HG03469 (cell line): ENCODE measurements at regions not wholly inside any gene's neighbourhood (a gene's known extent, or its start where the extent isn't known, plus 50 kb on each side); places are given as distances from the start of the nearest gene placed in this dataset.

Source experiments
- ATAC-seq: cut with Tn5 transposase; IDR thresholded peaks from one replicate; pipeline ENCODE4 v1.9.1; 2021; ENCODE audit warnings: mild to moderate bottlenecking, moderate library complexity, moderate number of reproducible peaks; ENCODE audit not compliant: unreplicated experiment

DNA sequence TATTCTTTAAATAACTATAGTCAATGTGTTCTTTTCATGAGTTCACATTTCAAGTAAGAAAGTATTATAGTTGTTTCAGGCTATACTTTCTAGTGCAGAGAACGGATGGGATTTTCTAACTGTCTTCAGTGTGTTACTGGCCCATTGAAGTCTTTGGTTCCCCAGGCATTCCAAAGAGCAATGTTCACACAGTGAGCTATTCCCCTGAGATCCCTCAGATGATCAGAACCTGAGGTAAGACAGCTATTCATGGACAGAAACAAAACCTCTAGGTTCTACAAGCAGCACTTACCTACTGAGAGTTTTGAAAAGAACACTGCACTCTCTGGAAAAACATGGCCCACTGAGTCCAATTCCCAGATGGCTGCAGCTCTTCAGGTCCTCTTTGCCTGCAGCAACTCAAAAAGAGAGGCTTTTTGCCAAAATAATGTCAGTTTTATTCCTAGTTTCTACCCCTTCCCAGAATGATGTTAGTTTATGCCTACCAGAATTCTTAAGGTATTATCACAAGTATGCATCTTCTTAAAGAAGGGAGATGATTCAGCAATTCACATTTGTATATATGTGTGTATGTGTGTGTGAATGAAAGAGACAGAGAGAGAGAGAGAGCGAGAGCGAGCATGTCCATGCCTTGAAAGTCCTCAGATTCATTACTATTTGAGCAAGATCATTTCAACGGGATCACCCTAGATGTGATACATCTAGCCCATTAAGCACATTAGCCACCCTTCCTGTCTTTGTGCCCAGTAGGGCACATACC lies 146.1 kb downstream of the PDHA2 start:
- no peak for ATAC-seq

DNA sequence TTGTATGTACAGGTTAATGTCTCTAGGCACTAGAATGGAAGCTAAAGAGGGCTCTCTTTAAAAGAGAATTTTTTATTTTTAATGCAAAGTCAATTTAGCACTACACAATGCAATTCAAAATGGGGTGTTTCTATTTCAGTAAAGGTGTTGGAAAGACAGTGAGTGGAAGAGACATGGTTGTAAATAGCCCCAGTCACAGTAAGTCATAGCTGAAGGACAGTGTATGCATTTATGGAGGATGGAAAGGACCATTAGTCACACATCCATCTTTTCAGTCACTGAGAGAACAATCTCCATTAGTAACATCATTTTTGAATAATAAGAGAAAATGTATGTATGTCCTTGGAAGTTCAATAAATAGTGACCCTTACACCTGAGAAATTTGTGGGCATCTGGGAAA lies 148.0 kb downstream of the PDHA2 start:
- no peak for ATAC-seq

DNA sequence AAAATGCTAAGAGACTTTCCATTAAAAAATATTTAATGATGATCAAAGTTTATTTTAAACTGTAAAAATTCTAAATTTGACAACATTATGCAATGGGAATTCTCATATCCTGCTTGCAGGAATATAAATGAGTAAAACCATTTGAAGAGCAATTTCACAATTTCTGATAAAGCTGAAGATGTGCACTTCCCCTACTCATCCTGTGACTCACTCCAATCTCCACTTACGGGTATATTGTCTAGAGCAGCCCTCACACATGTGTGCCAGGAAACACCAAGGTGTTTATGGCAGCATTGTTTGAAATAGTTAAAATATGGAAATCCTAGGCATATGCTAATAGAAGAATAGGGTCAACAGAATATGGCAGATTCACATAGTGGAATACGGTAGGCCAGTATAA lies 158.4 kb downstream of the PDHA2 start:
- no peak for ATAC-seq

DNA sequence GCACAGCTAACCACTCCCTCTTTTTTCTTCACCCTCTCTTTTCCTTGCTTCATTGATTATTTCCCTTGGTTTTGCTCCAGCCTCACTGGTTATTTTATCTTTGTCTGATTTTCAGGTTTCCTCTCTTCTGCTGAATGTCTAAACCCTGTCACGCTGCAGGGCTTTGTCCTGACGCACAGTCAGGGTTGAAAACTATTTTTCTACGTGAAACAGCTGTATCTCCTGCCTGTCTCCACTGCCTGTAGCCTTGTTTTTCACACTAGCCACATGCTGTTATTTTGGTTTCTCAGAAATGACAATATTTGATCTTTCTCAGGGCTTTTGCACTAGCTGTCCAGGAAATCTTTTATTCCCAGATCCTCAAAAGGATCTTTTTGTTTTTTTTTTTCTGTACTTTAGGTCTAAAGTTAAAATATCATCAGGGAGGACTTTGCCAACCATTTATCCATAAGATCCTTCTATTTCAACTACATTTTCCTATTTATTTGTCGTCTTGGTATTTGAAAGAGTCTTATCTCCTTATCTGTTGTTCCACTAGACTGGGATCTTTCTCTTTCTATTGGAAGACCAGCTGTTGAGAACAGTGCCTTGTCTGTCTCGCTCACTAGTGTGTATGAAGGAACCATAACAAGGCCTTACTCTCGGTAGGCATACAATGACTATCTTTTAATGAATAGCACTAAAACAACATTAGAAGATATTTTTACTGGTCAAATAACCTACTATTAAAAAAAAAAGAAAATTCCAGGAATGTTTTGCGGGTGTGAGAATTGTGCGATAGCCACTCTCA lies 164.3 kb downstream of the PDHA2 start:
- ATAC-seq: no peak

DNA sequence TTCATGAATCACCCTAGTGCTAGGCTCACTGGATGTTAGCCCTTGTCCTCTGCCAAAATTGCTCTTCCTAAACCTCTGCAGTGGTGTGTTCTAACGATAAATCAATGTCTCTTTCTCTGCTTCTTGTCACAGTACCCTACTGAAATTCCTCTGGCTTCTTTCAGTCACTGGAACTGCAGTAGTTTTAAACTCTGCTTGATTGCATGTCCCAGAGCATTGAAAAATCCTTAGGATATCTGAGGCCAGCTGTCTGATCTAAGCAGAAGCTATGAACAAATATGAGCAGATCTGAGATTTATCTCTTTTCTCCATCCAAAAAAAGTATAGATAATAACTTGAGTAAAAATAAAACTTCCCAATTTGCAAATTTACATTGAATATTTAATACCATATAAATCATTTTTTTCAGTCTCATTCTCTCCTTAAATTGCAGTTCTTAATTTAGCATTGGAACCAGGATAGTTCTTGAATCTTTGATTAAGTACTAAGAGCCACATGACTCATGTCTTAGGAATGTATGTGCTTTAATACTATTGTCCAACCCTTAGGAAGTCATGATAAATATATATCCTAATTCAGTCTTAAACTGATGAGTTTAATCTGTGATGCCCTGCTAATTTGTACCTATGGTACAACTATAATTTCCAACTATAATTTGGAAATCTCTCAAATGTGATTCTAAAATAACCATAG lies 169.7 kb downstream of the PDHA2 start:
- ATAC-seq: no peak

DNA sequence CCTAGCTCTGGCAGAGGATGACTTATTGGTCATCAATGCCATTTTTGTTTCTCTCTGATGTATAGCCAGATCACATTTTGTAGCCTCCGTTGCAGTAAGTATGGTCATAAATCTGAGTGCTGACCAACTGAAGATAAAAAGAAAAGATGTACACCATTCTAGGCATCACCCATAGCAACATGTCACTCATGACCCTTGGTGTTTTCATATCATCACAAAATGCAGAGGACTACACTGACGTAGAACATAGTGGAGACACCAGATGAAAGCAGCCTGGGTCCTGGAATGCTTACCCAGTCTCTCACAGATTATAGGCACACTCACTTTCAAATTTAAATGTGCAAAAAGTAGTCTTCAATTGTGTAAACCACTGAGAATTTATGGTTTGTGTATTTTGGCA lies 172.8 kb downstream of the PDHA2 start:
- no peak for ATAC-seq

DNA sequence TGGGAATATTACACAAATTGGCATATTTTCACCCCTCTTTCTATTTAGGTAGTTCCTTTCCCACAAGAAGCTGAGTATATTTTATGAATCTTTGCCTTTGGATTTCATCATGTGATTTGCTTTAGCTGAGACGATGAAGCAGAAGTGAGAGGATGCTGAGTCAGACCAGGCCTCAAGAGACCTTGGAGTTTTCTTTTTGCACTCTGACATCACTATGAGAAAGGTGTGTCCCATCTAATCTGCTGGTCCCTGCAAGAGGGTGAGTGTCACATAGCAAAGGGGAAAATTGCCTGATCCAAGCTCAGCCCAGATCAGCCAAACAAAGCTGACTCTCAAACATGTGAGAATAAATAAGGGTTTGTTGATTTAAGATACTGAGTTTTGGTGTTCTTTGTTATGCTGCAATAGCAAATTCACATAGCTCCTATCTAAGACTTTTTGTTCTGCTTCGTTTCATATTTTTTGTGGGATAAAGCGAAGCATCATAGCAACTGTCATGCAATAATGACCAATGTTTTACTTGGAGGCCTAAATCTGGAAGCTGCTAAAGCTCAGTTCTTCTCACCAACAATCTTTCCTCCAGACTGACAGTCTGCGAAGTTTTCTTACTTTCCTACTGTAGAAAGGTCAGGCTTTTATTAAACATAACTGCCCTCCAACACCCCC lies 176.9 kb downstream of the PDHA2 start:
- ATAC-seq: no peak

DNA sequence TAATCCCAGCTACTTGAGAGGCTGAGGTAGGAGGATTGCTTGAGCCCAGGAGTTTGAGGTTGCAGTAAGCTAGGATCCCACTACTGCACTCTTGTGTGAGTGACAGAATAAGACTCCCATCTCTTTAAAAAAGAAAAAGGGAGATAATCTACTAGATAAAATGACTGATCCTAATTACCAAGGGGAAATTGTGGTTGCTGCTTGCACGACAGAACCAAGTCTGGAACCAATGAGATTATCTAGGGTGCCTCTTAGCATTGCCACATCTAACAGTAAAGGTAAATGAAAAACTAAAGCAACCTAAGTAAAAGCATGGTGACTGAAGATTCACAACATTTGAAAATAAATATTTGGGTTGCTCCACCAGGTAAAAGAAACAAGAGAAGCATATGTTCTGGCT lies 185.1 kb downstream of the PDHA2 start:
- ATAC-seq: no peak

DNA sequence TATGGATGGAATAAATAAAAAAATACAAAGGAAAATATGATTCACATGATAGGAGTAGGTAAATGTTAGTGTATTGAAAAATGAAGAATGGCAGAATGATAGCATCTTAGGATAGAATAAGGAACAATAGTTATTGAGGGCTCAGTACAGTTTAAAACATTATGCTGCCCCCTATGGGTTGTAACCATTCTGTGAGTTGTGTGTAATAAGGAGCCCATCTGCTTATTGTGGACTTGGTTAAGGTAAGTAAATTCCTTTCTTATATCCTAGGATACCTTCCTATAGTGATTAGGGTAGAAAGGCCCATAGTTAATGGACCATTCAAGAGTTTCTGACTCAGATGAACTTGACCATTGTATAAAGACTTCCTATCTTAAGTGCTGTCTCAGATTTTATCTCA lies 195.8 kb downstream of the PDHA2 start:
- no peak for ATAC-seq

DNA sequence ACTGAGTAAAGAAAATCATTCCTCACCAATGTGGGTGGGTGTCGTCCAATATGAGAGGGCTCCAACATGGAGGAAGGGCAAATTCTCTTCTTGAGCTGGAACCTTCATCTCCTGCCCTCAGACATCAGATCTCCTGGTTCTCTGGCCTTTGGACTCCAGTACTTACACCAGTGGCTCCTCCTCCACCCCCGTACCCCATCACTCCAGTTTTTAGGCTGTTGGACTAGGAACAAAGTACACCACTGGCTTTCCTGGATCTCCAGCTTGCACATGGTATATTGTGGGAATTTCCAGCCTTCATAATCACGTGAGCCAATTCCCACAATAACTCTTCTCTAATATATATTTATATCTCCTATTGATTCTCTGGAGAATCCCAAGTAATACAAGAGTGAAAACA lies 196.9 kb downstream of the PDHA2 start:
- ATAC-seq: no peak

DNA sequence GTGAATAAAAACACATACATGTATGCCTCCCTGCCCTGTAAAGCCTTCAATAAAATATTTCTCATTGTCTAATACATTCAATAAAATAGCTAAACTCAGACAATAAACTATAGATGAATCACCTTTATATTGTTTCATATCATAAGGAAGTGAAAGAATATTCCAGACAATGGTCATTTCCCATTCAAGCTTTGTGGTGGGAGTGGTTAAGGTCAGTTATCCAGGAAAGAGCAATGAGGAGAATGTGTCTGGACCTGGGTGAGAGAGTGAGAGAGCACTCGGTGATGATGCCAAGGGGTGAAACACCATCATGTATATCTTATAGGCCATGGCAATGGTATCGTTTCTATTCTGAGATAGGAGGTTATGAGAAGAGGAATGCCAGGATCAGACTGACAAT lies 197.8 kb downstream of the PDHA2 start:
- no peak for ATAC-seq

DNA sequence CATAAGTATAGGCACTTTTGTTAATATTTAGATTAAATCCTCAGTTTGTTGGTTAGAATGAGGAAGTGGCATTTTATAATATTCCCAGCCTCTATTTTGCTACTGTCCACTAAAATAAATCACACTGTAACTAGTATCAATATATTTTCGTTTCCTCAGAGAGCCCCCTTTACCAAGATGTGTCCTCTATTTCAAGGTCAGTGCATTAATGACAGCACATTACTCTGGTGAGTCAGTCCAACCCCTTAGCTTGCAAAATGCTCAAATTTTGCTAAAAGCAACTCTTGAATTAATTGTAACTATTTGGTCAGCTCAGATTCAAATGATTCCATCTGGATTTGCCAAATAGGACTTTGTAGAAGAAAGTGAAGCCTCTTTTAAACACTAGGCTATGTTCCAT lies 199.3 kb downstream of the PDHA2 start:
- no peak for ATAC-seq

DNA sequence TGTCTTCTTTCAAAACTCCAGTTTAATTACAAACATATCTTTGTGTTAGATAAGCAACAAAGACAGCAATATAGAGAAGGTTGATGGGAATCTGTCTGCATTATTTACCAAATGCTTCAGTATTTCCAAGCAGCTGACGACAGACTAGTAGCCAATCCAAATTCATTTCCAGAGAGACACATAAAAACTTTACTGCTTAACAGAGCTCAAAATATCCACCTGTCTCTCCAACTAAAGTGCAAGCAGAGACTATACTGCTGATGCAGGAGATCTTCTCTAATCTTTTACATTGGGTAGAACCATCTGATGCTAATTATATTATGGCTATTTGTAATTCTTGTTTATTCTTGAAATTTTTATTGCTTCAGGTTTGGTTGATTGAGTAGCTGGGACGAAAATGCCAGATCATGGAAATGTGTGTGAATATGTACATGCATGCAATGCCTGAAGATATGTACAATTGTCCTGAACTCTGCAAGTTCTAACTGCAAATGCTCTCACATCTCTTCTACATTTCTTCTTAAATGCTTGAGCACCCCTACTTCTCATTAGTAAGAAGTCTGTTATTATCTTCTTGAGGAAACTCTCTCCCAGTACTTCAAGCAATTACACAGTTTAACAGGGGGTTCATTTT lies 200.0 kb downstream of the PDHA2 start:
- ATAC-seq: no peak

DNA sequence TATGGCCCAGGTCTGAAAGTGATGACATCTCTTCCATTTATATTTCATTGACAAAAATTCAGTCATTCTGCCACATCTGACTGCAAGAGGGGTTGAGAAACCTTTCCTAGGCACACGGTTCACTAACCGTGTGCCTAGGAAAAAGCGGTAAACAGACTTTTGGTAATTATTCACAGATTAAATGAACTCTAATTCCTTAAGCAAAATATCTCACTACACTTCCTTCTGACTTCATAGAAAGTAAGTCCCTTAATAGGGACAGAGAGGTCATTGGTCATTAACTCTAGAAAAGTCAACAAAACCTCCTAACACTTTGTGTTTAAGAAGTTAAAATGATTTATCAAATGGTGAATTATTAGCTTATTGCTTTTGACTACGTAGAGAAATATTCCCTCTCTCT lies 205.1 kb downstream of the PDHA2 start:
- no peak for ATAC-seq

DNA sequence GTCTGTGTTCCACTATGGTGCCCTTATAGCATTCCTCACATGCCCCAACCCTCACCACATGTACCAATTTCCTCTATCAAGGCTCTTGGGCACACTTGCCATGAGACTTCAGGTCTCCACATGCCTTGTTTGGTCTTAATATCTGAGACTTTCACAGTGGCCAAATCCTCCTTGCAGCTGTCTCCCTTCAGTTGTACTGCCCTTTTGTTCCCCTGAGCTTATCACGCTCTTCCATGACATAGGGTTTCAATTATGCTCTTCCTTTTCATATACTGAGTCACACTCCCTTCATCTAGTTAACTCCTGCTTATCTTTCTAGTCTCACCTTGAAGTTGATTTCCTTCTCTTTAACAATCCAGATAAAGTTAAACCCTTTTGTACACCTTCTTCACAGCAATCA lies 212.9 kb downstream of the PDHA2 start:
- ATAC-seq: no peak

DNA sequence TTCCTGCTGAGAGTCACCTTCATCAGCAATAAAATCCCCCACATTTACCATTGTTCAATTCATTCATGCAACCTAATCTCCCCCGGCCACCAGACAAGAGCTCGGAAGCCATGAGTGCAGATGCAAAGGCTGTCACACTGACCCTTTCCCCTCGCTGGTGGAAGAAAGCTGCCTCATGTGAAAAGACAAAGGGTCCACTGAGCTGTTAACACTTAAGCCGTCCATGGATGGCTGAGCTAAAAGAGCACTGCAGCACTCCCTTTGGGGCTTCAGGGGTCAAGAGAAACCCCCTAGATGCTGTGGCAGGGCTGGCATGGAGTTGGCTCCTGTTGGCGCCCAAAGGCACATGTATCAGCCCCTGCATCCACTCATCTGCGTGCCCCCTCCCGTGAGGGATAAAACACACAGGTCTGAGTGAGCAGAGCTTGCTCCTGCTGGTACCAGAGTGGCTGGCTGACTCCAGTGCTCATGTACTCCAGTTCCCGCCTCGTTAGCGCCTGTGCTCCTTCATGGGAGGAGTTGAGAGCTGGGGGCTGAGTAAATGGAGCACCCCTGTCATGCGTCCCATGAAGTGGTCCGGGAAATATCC lies 216.5 kb downstream of the PDHA2 start:
- ATAC-seq: no peak

DNA sequence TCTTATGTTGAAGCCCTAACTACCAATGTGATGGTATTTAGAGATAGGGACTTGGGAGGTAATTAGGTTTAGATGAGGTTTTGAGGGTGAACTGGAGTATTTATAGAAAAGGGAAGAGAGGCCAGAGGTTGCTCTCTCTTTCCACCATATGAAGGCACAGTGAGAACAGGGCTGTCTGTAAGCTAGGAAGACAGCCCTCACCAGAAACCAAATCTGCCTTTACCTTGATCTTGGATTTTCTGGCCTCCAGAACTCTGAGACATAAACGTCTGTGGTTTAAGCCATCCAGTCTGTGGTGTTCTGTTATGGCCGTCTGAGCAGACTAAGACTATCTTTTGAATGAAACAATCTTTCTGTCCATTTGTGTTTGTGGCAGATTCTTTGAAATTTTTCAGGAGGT lies 223.7 kb downstream of the PDHA2 start:
- ATAC-seq: no peak

DNA sequence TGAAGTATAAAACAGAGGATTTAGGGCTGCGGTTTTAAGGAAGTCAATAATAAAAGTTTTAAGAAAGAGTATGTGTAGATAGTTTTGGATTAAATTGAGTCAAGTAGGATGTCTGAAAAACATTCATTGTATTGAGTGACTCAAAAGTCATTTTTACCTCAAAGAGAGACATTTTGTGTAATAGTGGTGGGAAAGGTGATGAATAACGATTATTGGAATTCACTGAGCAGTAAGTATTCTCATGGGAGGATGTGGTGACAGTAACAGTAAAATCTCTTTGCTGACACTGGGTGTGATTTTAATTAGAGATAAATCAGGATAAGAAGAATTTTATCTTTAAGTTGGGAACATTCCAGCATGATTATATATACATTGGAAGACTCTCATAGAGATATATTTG lies 233.6 kb downstream of the PDHA2 start:
- ATAC-seq: no peak

DNA sequence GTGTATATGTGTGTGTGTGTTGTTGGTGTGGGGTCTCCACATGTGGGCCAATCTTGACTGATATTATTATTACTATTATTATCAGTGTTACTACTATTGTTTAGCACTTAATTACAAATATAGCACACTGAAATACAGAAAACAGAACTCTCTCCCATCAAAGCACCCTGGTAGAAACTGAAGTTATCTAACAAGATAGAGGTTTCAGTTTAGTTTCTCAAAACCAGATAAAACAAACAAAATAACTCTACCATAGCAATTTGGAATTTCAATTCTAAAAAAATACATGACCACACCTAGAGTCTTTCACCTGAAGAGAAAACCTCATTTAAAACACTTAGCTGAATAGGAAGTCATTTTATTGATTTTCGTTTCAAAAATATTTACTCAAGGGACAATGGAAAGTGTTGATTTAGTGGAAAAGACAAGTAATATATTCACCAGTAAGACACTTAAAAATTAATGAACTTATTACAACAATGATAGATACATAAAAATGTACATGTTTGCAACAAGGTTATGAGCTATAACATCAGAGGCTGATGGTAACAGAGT lies 252.3 kb downstream of the PDHA2 start:
- no peak for ATAC-seq

DNA sequence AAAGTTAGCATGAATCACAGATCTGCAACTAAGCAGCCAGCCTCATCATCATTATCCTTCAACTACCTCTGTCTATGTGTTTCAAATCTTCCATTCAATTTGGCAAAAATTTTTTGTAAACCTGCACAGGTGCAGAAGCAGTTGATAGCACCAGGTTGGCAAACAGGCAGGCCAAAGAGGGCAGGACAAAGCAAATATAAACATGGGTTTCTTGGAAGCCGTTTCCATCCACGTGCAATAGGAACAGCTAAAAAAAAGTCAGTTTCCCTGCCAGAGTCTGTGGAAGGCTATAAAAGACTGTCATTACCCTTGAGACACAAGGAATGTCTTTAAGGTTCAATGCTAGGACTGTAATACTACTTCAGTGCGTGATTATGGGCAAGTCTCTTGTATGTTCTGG lies 253.2 kb downstream of the PDHA2 start:
- no peak for ATAC-seq
